Duodenal mucosa (tissue), 2 donors: ENCODE measurements at regions not wholly inside any gene's neighbourhood (a gene's known extent, or its start where the extent isn't known, plus 50 kb on each side); places are given as distances from the start of the nearest gene placed in this dataset.

Source experiments
- H3K27ac ChIP-seq: one replicate; pipeline ENCODE4 v1.7.0; 2013; ENCODE audit warnings: low read depth, low read length
- H3K27me3 ChIP-seq, 2 donors: one replicate each; pipeline ENCODE4 v1.7.0; 2013; ENCODE audit warnings: low read length in 2 of 2, control low read depth in 1 of 2; ENCODE audit not compliant: insufficient read depth in 2 of 2, control insufficient read depth in 1 of 2
- H3K36me3 ChIP-seq, 2 donors: one replicate each; pipeline ENCODE4 v1.7.0; 2013; ENCODE audit warnings: low read length in 2 of 2, control low read depth in 1 of 2; ENCODE audit not compliant: insufficient read depth in 2 of 2, control insufficient read depth in 1 of 2
- H3K4me1 ChIP-seq, 2 donors: one replicate each; pipeline ENCODE4 v1.7.0; 2013; ENCODE audit warnings: low read length in 2 of 2, control low read depth in 1 of 2; ENCODE audit not compliant: insufficient read depth in 2 of 2, control insufficient read depth in 1 of 2
- H3K4me3 ChIP-seq, 2 donors: one replicate each; pipeline ENCODE4 v1.7.0; 2013; ENCODE audit warnings: low read length in 2 of 2, low read depth in 1 of 2
- H3K9ac ChIP-seq, 2 donors: one replicate each; pipeline ENCODE4 v1.7.0; 2013; ENCODE audit warnings: low read length in 2 of 2, low read depth in 1 of 2
- H3K9me3 ChIP-seq, 2 donors: one replicate each; pipeline ENCODE4 v1.7.0; 2013; ENCODE audit warnings: low read length in 2 of 2, control low read depth in 1 of 2; ENCODE audit not compliant: control insufficient read depth in 1 of 2

GRCh38 chr13:63706751-63707150 is 2291.1 kb upstream of the PCDH20 start:
- H3K9me3 ChIP-seq: peaks cover 0 to 6% of the 10 kb centered on the region in 2 donors
- no peak overlapping the region for H3K4me3 ChIP-seq
- no peak overlapping the region for H3K9ac ChIP-seq
- H3K36me3 ChIP-seq: no peaks in the 10 kb centered on the region
- H3K4me1 ChIP-seq: no peaks in the 10 kb centered on the region
- H3K27ac ChIP-seq: no peak overlapping the region
- H3K27me3 ChIP-seq: no peaks in the 10 kb centered on the region

- Histone ChIP-seq H3K27me3 (no peaks in the 10 kb centered on the region), H3K9ac (no peak overlapping the region), H3K4me3 (no peak overlapping the region), H3K27ac (no peak overlapping the region), H3K36me3 (no peaks in the 10 kb centered on the region), H3K9me3 (peaks cover 6 to 11% of the 10 kb centered on the region in 2 donors), H3K4me1 (no peaks in the 10 kb centered on the region)
Observed at GRCh38 chr13:63704521-63704920, 2288.9 kb upstream of the PCDH20 start.

GRCh38 chr13:63700350-63700749 is 2284.7 kb upstream of the PCDH20 start:
- no peak overlapping the region for H3K9ac ChIP-seq
- no peaks in the 10 kb centered on the region for H3K27me3 ChIP-seq
- H3K36me3 ChIP-seq: no peaks in the 10 kb centered on the region
- H3K27ac ChIP-seq: no peak overlapping the region
- H3K4me1 ChIP-seq: no peaks in the 10 kb centered on the region
- H3K9me3 ChIP-seq: peaks cover 6 to 11% of the 10 kb centered on the region in 2 donors
- no peak overlapping the region for H3K4me3 ChIP-seq

GRCh38 chr13:63699948-63700347 is 2284.3 kb upstream of the PCDH20 start:
- no peaks in the 10 kb centered on the region for H3K36me3 ChIP-seq
- H3K9me3 ChIP-seq: peaks cover 8 to 11% of the 10 kb centered on the region in 2 donors
- no peak overlapping the region for H3K9ac ChIP-seq
- no peak overlapping the region for H3K27ac ChIP-seq
- H3K27me3 ChIP-seq: no peaks in the 10 kb centered on the region
- no peak overlapping the region for H3K4me3 ChIP-seq
- H3K4me1 ChIP-seq: no peaks in the 10 kb centered on the region

- Histone ChIP-seq H3K36me3 (no peaks in the 10 kb centered on the region), H3K9ac (no peak overlapping the region), H3K4me1 (no peaks in the 10 kb centered on the region), H3K9me3 (peaks cover 4 to 14% of the 10 kb centered on the region in 2 donors), H3K27ac (no peak overlapping the region), H3K4me3 (no peak overlapping the region), H3K27me3 (no peaks in the 10 kb centered on the region)
Observed at GRCh38 chr13:63696055-63696454, 2280.4 kb upstream of the PCDH20 start.

GRCh38 chr13:63693696-63694095 is 2278.0 kb upstream of the PCDH20 start:
- Histone ChIP-seq H3K9ac (no peak overlapping the region), H3K9me3 (peaks cover 1 to 8% of the 10 kb centered on the region in 2 donors)

GRCh38 chr13:63691474-63691873 is 2275.8 kb upstream of the PCDH20 start:
- Histone ChIP-seq H3K9me3 (peaks cover 0 to 8% of the 10 kb centered on the region in 2 donors), H3K27ac (no peak overlapping the region), H3K27me3 (no peaks in the 10 kb centered on the region), H3K9ac (no peak overlapping the region), H3K4me1 (no peaks in the 10 kb centered on the region), H3K4me3 (no peak overlapping the region), H3K36me3 (no peaks in the 10 kb centered on the region)

More at GRCh38 chr13:63693696-63694095, 2278.0 kb upstream of the PCDH20 start:
- Histone ChIP-seq H3K4me3 (no peak overlapping the region), H3K4me1 (no peaks in the 10 kb centered on the region), H3K27me3 (no peaks in the 10 kb centered on the region), H3K27ac (no peak overlapping the region), H3K36me3 (no peaks in the 10 kb centered on the region)

GRCh38 chr13:63690672-63691071 is 2275.0 kb upstream of the PCDH20 start:
- peaks cover 0 to 8% of the 10 kb centered on the region in 2 donors for H3K9me3 ChIP-seq
- no peaks in the 10 kb centered on the region for H3K4me1 ChIP-seq
- no peak overlapping the region for H3K9ac ChIP-seq
- no peak overlapping the region for H3K27ac ChIP-seq
- H3K4me3 ChIP-seq: no peak overlapping the region
- no peaks in the 10 kb centered on the region for H3K36me3 ChIP-seq
- no peaks in the 10 kb centered on the region for H3K27me3 ChIP-seq

- Histone ChIP-seq H3K4me3 (no peak overlapping the region), H3K9me3 (peaks cover 0 to 2% of the 10 kb centered on the region in 2 donors), H3K4me1 (no peaks in the 10 kb centered on the region), H3K27me3 (no peaks in the 10 kb centered on the region), H3K9ac (no peak overlapping the region), H3K36me3 (no peaks in the 10 kb centered on the region), H3K27ac (no peak overlapping the region)
Observed at GRCh38 chr13:63684822-63685221, 2269.2 kb upstream of the PCDH20 start.

- Histone ChIP-seq H3K9ac (no peak overlapping the region), H3K9me3 (peaks cover 0 to 2% of the 10 kb centered on the region in 2 donors), H3K4me3 (no peak overlapping the region), H3K27me3 (no peaks in the 10 kb centered on the region), H3K36me3 (no peaks in the 10 kb centered on the region), H3K27ac (no peak overlapping the region), H3K4me1 (no peaks in the 10 kb centered on the region)
Observed at GRCh38 chr13:63680704-63681103, 2265.1 kb upstream of the PCDH20 start.

- no peak overlapping the region for H3K9ac ChIP-seq
- no peaks in the 10 kb centered on the region for H3K36me3 ChIP-seq
- H3K9me3 ChIP-seq: peaks cover 0 to 4% of the 10 kb centered on the region in 2 donors
- H3K4me1 ChIP-seq: no peaks in the 10 kb centered on the region
- no peak overlapping the region for H3K27ac ChIP-seq
- no peaks in the 10 kb centered on the region for H3K27me3 ChIP-seq
- no peak overlapping the region for H3K4me3 ChIP-seq
Observed at GRCh38 chr13:63671296-63671695, 2255.6 kb upstream of the PCDH20 start.
